IMR-90 (cell line): ENCODE measurements at regions not wholly inside any gene's neighbourhood (a gene's known extent, or its start where the extent isn't known, plus 50 kb on each side); places are given as distances from the start of the nearest gene placed in this dataset.

Experiments
- ATAC-seq: fragments of 200-7000 bp; cut with Tn5 transposase; 2 replicates; pipeline ENCODE4 v1.9.1; 2020; ENCODE audit warnings: low read depth, mild to moderate bottlenecking, moderate library complexity
- BruUV-seq: library from RNA; stranded (reverse); fragments of 400-500 nt; replicated peaks from 2 replicates; lab custom pipeline; 2021; lab: Mats Ljungman, UMichigan
- CTCF ChIA-PET: fragments of 300-600 bp; formaldehyde crosslinking; extraction: SDS; loops from one replicate; lab custom pipeline; 2021; ENCODE audit warnings: antibody characterized with exemption; lab: Yijun Ruan, JAX
- POLR2A ChIA-PET: fragments of 300-600 bp; sonication (Branson Sonifier 250); formaldehyde crosslinking; loops from one replicate; lab custom pipeline; 2022; ENCODE audit warnings: antibody characterized with exemption; ENCODE audit not compliant: unreplicated experiment; lab: Charles Lee
- DNase-seq: peaks from one replicate; pipeline ENCODE4 v3.0.0; 2013
- H2AFZ ChIP-seq: replicated peaks from 2 replicates; pipeline ENCODE3; 2013; ENCODE audit warnings: low read length, mild to moderate bottlenecking; ENCODE audit not compliant: poor library complexity
- H2AK5ac ChIP-seq: 2 replicates; pipeline ENCODE4 v1.6.1; 2013; ENCODE audit warnings: low read depth, low read length, inconsistent platforms
- H2AK9ac ChIP-seq: replicated peaks from 2 replicates; pipeline ENCODE3; 2013; ENCODE audit warnings: mild to moderate bottlenecking, low read depth, low read length, moderate library complexity; ENCODE audit not compliant: poor library complexity
- H2BK120ac ChIP-seq: 2 replicates; pipeline ENCODE4 v1.6.1; 2013; ENCODE audit warnings: low read depth, low read length, inconsistent platforms
- H2BK15ac ChIP-seq: 3 replicates; pipeline ENCODE4 v1.6.1; 2013; ENCODE audit warnings: low read depth, low read length, inconsistent platforms
- H2BK20ac ChIP-seq: 2 replicates; pipeline ENCODE4 v1.6.1; 2013; ENCODE audit warnings: low read depth, mild to moderate bottlenecking, inconsistent platforms, low read length, moderate library complexity
- H2BK5ac ChIP-seq: 2 replicates; pipeline ENCODE4 v1.6.1; 2013; ENCODE audit warnings: mild to moderate bottlenecking, low read depth, low read length, inconsistent platforms; ENCODE audit not compliant: poor library complexity, severe bottlenecking
- H3K14ac ChIP-seq: replicated peaks from 2 replicates; pipeline ENCODE4 v1.6.1; 2013; ENCODE audit warnings: low read depth, low read length, inconsistent platforms
- H3K18ac ChIP-seq: 2 replicates; pipeline ENCODE4 v1.6.1; 2013; ENCODE audit warnings: low read depth, low read length, control low read depth
- H3K23ac ChIP-seq: 2 replicates; pipeline ENCODE4 v1.6.1; 2013; ENCODE audit warnings: low read depth, low read length, inconsistent platforms
- H3K27ac ChIP-seq: 2 replicates; pipeline ENCODE4 v1.5.1; 2013; ENCODE audit warnings: mild to moderate bottlenecking, control low read depth, low read length; ENCODE audit not compliant: insufficient read depth
- H3K27me3 ChIP-seq: 2 replicates; pipeline ENCODE4 v1.6.1; 2013; ENCODE audit warnings: low read length; ENCODE audit not compliant: control insufficient read depth, insufficient read depth
- H3K36me3 ChIP-seq: 2 replicates; pipeline ENCODE4 v1.6.1; 2013; ENCODE audit warnings: low read length, mixed read lengths; ENCODE audit not compliant: control insufficient read depth, insufficient read depth
- H3K4ac ChIP-seq: 2 replicates; pipeline ENCODE4 v1.6.1; 2013; ENCODE audit warnings: low read depth, low read length, inconsistent platforms
- H3K4me1 ChIP-seq: 2 replicates; pipeline ENCODE4 v1.6.1; 2013; ENCODE audit warnings: low read length, mixed read lengths; ENCODE audit not compliant: control insufficient read depth, insufficient read depth
- H3K4me2 ChIP-seq: 2 replicates; pipeline ENCODE4 v1.6.1; 2013; ENCODE audit warnings: low read depth, mild to moderate bottlenecking, control low read depth, low read length, moderate library complexity
- H3K4me3 ChIP-seq: 2 replicates; pipeline ENCODE4 v1.5.1; 2013; ENCODE audit warnings: low read depth, mild to moderate bottlenecking, control low read depth, low read length, moderate library complexity; ENCODE audit not compliant: insufficient read depth
- H3K56ac ChIP-seq: 2 replicates; pipeline ENCODE4 v1.6.1; 2013; ENCODE audit warnings: low read length, inconsistent platforms; ENCODE audit not compliant: insufficient read depth; ENCODE audit errors: extremely low read depth
- H3K79me1 ChIP-seq, 2 experiments: 2 replicates each; pipeline ENCODE4 v1.6.1; 2013; ENCODE audit warnings: low read length in 2 of 2, inconsistent platforms in 1 of 2, low read depth in 1 of 2
- H3K9ac ChIP-seq: 2 replicates; pipeline ENCODE4 v1.6.1; 2013; ENCODE audit warnings: low read depth, low read length, control low read depth
- H3K9me1 ChIP-seq: 2 replicates; pipeline ENCODE4 v1.6.1; 2013; ENCODE audit warnings: low read length, inconsistent platforms; ENCODE audit not compliant: insufficient read depth
- H3K9me3 ChIP-seq: 2 replicates; pipeline ENCODE4 v1.6.1; 2013; ENCODE audit warnings: low read length; ENCODE audit not compliant: control insufficient read depth, insufficient read depth
- H4K20me1 ChIP-seq: 2 replicates; pipeline ENCODE4 v1.6.1; 2013; ENCODE audit warnings: low read length, inconsistent platforms; ENCODE audit not compliant: insufficient read depth
- H4K5ac ChIP-seq: 2 replicates; pipeline ENCODE4 v1.6.1; 2013; ENCODE audit warnings: mild to moderate bottlenecking, low read depth, low read length, control low read depth
- H4K8ac ChIP-seq, 2 experiments: 2 replicates each; pipeline ENCODE4 v1.6.1; 2013; ENCODE audit warnings: low read depth in 2 of 2, low read length in 2 of 2, control low read depth in 1 of 2, inconsistent platforms in 1 of 2
- H4K91ac ChIP-seq: 2 replicates; pipeline ENCODE4 v1.6.1; 2013; ENCODE audit warnings: low read depth, low read length, inconsistent platforms; ENCODE audit not compliant: insufficient read depth
- CEBPB ChIP-seq: IDR thresholded peaks from 2 replicates; pipeline ENCODE4 v1.6.1; 2012; ENCODE audit warnings: low read depth, low read length, improper control_type of control experiment
- CTCF ChIP-seq: conservative IDR thresholded peaks from 2 replicates; pipeline ENCODE4 v1.5.1; 2012; ENCODE audit warnings: mild to moderate bottlenecking, low read depth, low read length, improper control_type of control experiment
- ELK1 ChIP-seq: fragments of 150-350 bp; IDR thresholded peaks from 2 replicates; pipeline ENCODE4 v1.6.1; 2016; ENCODE audit warnings: low read depth, mild to moderate bottlenecking, low read length, moderate library complexity, borderline replicate concordance
- FOS ChIP-seq: fragments of 150-350 bp; IDR thresholded peaks from 2 replicates; pipeline ENCODE4 v1.6.1; 2016; ENCODE audit warnings: low read depth, low read length
- MAFK ChIP-seq: IDR thresholded peaks from 2 replicates; pipeline ENCODE4 v1.6.1; 2012; ENCODE audit warnings: low read depth, low read length, improper control_type of control experiment
- MXI1 ChIP-seq: IDR thresholded peaks from 2 replicates; pipeline ENCODE4 v1.6.1; 2012; ENCODE audit warnings: low read depth, mild to moderate bottlenecking, low read length, moderate library complexity, borderline replicate concordance
- NFE2L2 ChIP-seq: fragments of 150-350 bp; IDR thresholded peaks from 2 replicates; pipeline ENCODE4 v1.6.1; 2016; ENCODE audit warnings: low read depth, mild to moderate bottlenecking, low read length
- POLR2A ChIP-seq: IDR thresholded peaks from 2 replicates; pipeline ENCODE4 v1.6.1; 2012; ENCODE audit warnings: mild to moderate bottlenecking, low read depth, low read length
- RAD21 ChIP-seq: IDR thresholded peaks from 2 replicates; pipeline ENCODE4 v1.6.1; 2012; ENCODE audit warnings: low read length, improper control_type of control experiment
- RCOR1 ChIP-seq: IDR thresholded peaks from 2 replicates; pipeline ENCODE4 v1.6.1; 2012; ENCODE audit warnings: mild to moderate bottlenecking, low read length, improper control_type of control experiment; ENCODE audit not compliant: insufficient replicate concordance
- RFX5 ChIP-seq: IDR thresholded peaks from 2 replicates; pipeline ENCODE4 v1.8.0; 2012; ENCODE audit warnings: low read depth, mild to moderate bottlenecking, low read length, moderate library complexity
- SMC3 ChIP-seq: fragments of 150-350 bp; IDR thresholded peaks from 2 replicates; pipeline ENCODE4 v1.6.1; 2016; ENCODE audit warnings: low read depth, mild to moderate bottlenecking, antibody characterized with exemption, low read length, moderate library complexity
- WGBS, 2 experiments: methylation state at CpG; one replicate each; pipeline versions ENCODE4 v1.1.5 to v1.1.7; 2013; ENCODE audit warnings: missing lambda C conversion rate in 2 of 2; ENCODE audit not compliant: insufficient read length in 1 of 2; ENCODE audit errors: extremely low coverage in 2 of 2; 5-methylcytosine and 5-hydroxymethylcytosine counted together
- dilution Hi-C: fragments of 300-500 bp; cut with HindIII; formaldehyde crosslinking; loops from one replicate; pipeline ENCODE4 v1.14.3; 2018; ENCODE audit warnings: low sequenced_read_pairs; ENCODE audit not compliant: unreplicated experiment
- in situ Hi-C: fragments of 300-500 bp; cut with MboI; formaldehyde crosslinking; loops from 3 replicates; pipeline ENCODE4 v1.14.3; 2019; ENCODE audit warnings: low sequenced_read_pairs, inconsistent platforms, mixed read lengths
- intact Hi-C: fragments of 100-400 bp; cut with micrococcal nuclease; formaldehyde crosslinking; loops from 2 replicates; pipeline ENCODE4 v1.10.0; 2022
- TF ChIP-seq, protein P1 (sequence below): fragments of 150-350 bp; IDR thresholded peaks from 2 replicates; pipeline ENCODE4 v1.6.1; 2017; ENCODE audit warnings: mild to moderate bottlenecking, antibody characterized with exemption, low read length, low read depth

- Histone ChIP-seq H3K79me1 (no peaks in the 10 kb centered on the region), H3K14ac (no peak overlapping the region), H3K36me3 (no peaks in the 10 kb centered on the region), H3K9me1 (no peaks in the 10 kb centered on the region), H4K91ac (no peak overlapping the region), H4K5ac (no peak overlapping the region), H3K9me3 (no peaks in the 10 kb centered on the region), H3K18ac (peak overlapping the region; percentile 23; the same call in 1 of the 2 replicates), H2BK20ac (no peak overlapping the region), H4K8ac (no peak overlapping the region), H3K4me2 (no peak overlapping the region), H2AK5ac (no peak overlapping the region), H3K56ac (no peak overlapping the region), H2AK9ac (no peak overlapping the region), H4K20me1 (no peaks in the 10 kb centered on the region), H3K4me1 (no peaks in the 10 kb centered on the region), H3K27ac (no peak overlapping the region), H2AFZ (no peak overlapping the region), H3K9ac (no peak overlapping the region), H3K23ac (no peak overlapping the region), H3K27me3 (no peaks in the 10 kb centered on the region), H2BK15ac (no peak overlapping the region), H3K4me3 (no peak overlapping the region), H3K4ac (no peak overlapping the region), H2BK120ac (no peak overlapping the region), H2BK5ac (no peak overlapping the region)
- no peak for ATAC-seq
- CTCF ChIA-PET: interaction anchor here (0.5 to 0.6 kb wide), 2 partner anchors 27 to 32 kb away, joined by 3 read pairs; no protein-coding TSS in a partner anchor
- intact Hi-C loops: no loop called here
- no CpG with 5 or more reads among the region's 1 CpG for WGBS, 2 experiments
- in situ Hi-C loops: no loop called here
- dilution Hi-C loops: no loop called here
- DNase-seq: no peak
- POLR2A ChIA-PET: no interaction called here
- BruUV-seq: no TSS peak
- TF ChIP-seq CTCF (no peak), POLR2A (no peak), MAFK (no peak), FOS (no peak), ELK1 (no peak), CEBPB (no peak), NFE2L2 (no peak), RAD21 (no peak), RCOR1 (no peak), RFX5 (no peak), MXI1 (no peak), SMC3 (no peak)
- TF ChIP-seq, protein P1, sequence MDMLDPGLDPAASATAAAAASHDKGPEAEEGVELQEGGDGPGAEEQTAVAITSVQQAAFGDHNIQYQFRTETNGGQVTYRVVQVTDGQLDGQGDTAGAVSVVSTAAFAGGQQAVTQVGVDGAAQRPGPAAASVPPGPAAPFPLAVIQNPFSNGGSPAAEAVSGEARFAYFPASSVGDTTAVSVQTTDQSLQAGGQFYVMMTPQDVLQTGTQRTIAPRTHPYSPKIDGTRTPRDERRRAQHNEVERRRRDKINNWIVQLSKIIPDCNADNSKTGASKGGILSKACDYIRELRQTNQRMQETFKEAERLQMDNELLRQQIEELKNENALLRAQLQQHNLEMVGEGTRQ: no peak
Observed at GRCh38 chr2:188727846-188728245, 246.3 kb upstream of the COL3A1 start.
